ENCODE measurements at regions not wholly inside any gene's neighbourhood (a gene's known extent, or its start where the extent isn't known, plus 50 kb on each side); places are given as distances from the start of the nearest gene placed in this dataset.

- H3K27ac ChIP-seq (ENCODE audit: low read depth, low read length), result no peak overlapping the region
- H3K4me1 Mint-ChIP-seq (ENCODE audit: low read depth, unreplicated experiment), result no peaks in the 10 kb centered on the region
Observed at GRCh38 chr11:28476049-28476448, 367.9 kb downstream of the METTL15 start.

DNA sequence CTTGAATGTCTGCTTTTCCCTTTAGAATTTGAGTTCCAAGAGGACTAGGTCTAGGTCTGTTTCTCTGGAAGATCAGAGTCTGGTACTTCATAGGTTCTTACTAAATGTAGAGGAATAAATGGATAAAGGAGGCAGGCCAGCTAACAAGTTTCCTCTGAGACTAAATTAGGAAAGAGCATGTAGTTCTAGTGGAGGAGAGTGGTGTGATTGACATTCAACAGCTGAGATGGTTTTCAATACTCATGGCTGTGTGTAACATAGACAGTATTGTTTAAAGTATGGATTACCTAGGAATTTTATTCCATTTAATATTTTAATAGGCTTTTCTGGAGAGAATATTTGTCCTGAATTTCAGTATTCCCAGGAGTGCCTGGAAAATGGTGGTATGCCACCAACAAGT is 364.7 kb downstream of the METTL15 start:
- Mint-ChIP-seq H3K4me3 (ENCODE audit: unreplicated experiment) (no peak overlapping the region), H3K4me1 (ENCODE audit: low read depth, unreplicated experiment) (no peaks in the 10 kb centered on the region)
- no peak for DNase-seq (ENCODE audit: low read depth)

More at GRCh38 chr11:28476049-28476448, 367.9 kb downstream of the METTL15 start:
- Histone ChIP-seq H3K9ac (ENCODE audit: low read length) (no peak overlapping the region), H3K4me3 (ENCODE audit: insufficient read depth, low read depth, low read length) (no peak overlapping the region), H4K20me1 (ENCODE audit: insufficient read depth, low read length) (no peaks in the 10 kb centered on the region), H3K9me3 (ENCODE audit: insufficient read depth, low read depth, low read length) (no peaks in the 10 kb centered on the region), H3K4me2 (ENCODE audit: low read length) (no peak overlapping the region), H3K27me3 (ENCODE audit: insufficient read depth, low read length) (no peaks in the 10 kb centered on the region), H2AFZ (ENCODE audit: low read depth, low read length) (no peak overlapping the region), H3K36me3 (ENCODE audit: insufficient read depth, low read length) (no peaks in the 10 kb centered on the region), H3K79me2 (ENCODE audit: insufficient read depth, low read length) (no peaks in the 10 kb centered on the region), H3K4me1 (ENCODE audit: insufficient read depth, low read length) (peaks cover 5% of the 10 kb centered on the region)
- FAIRE-seq (no peak), DNase-seq (ENCODE audit: low read depth) (no peak)
- no peak for TF ChIP-seq EZH2 (IDR thresholded peaks at IDR 0.05; ENCODE audit: insufficient read depth, low read length)
- TF ChIP-seq, protein P1, sequence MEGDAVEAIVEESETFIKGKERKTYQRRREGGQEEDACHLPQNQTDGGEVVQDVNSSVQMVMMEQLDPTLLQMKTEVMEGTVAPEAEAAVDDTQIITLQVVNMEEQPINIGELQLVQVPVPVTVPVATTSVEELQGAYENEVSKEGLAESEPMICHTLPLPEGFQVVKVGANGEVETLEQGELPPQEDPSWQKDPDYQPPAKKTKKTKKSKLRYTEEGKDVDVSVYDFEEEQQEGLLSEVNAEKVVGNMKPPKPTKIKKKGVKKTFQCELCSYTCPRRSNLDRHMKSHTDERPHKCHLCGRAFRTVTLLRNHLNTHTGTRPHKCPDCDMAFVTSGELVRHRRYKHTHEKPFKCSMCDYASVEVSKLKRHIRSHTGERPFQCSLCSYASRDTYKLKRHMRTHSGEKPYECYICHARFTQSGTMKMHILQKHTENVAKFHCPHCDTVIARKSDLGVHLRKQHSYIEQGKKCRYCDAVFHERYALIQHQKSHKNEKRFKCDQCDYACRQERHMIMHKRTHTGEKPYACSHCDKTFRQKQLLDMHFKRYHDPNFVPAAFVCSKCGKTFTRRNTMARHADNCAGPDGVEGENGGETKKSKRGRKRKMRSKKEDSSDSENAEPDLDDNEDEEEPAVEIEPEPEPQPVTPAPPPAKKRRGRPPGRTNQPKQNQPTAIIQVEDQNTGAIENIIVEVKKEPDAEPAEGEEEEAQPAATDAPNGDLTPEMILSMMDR (IDR thresholded peaks at IDR 0.05; ENCODE audit: insufficient read depth, low read depth, low read length), result no peak
- H3K4me3 Mint-ChIP-seq (ENCODE audit: unreplicated experiment), result no peak overlapping the region
- no peaks in the 10 kb centered on the region for H3K27me3 Mint-ChIP-seq (ENCODE audit: low read depth, unreplicated experiment)
- H3K27ac Mint-ChIP-seq (ENCODE audit: unreplicated experiment), result no peak overlapping the region
- no peaks in the 10 kb centered on the region for H3K9me3 Mint-ChIP-seq (ENCODE audit: unreplicated experiment)
- H3K36me3 Mint-ChIP-seq (ENCODE audit: low read depth, unreplicated experiment), result no peaks in the 10 kb centered on the region

DNA sequence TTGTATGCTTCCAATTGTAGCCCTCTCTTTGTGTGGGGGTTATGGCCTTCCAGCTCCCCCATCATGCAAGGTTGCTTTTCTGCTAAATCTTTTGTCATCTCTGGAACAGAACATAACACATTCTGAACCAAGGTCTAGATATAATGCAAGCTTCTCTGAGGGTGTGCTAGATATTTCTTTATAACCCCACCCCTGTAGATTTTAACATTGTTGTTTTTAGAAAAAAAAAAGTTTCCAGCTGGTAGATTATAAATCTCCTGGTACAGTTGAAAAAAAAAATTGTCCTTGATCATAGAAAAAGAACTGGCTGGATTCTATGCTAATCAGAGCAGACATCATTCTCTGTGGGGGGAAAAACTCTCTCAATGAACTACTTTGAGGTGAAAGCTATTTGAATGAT is 363.3 kb downstream of the METTL15 start:
- H3K36me3 Mint-ChIP-seq (ENCODE audit: low read depth, unreplicated experiment), result no peaks in the 10 kb centered on the region
- Histone ChIP-seq H3K4me1 (ENCODE audit: insufficient read depth, low read length) (peaks cover 5% of the 10 kb centered on the region), H3K9ac (ENCODE audit: low read length) (no peak overlapping the region), H3K36me3 (ENCODE audit: insufficient read depth, low read length) (no peaks in the 10 kb centered on the region), H3K79me2 (ENCODE audit: insufficient read depth, low read length) (no peaks in the 10 kb centered on the region), H3K27ac (ENCODE audit: low read depth, low read length) (no peak overlapping the region), H2AFZ (ENCODE audit: low read depth, low read length) (no peak overlapping the region), H3K27me3 (ENCODE audit: insufficient read depth, low read length) (no peaks in the 10 kb centered on the region), H3K4me3 (ENCODE audit: insufficient read depth, low read depth, low read length) (no peak overlapping the region), H4K20me1 (ENCODE audit: insufficient read depth, low read length) (no peaks in the 10 kb centered on the region), H3K9me3 (ENCODE audit: insufficient read depth, low read depth, low read length) (no peaks in the 10 kb centered on the region), H3K4me2 (ENCODE audit: low read length) (no peak overlapping the region)
- H3K4me1 Mint-ChIP-seq (ENCODE audit: low read depth, unreplicated experiment), result no peaks in the 10 kb centered on the region
- DNase-seq (ENCODE audit: low read depth) (no peak), FAIRE-seq (no peak)
- no peak overlapping the region for H3K27ac Mint-ChIP-seq (ENCODE audit: unreplicated experiment)
- no peaks in the 10 kb centered on the region for H3K9me3 Mint-ChIP-seq (ENCODE audit: unreplicated experiment)
- H3K4me3 Mint-ChIP-seq (ENCODE audit: unreplicated experiment), result no peak overlapping the region
- no peaks in the 10 kb centered on the region for H3K27me3 Mint-ChIP-seq (ENCODE audit: low read depth, unreplicated experiment)
- TF ChIP-seq EZH2 (IDR thresholded peaks at IDR 0.05; ENCODE audit: insufficient read depth, low read length), result no peak
- TF ChIP-seq, protein P1 (IDR thresholded peaks at IDR 0.05; ENCODE audit: insufficient read depth, low read depth, low read length), result no peak

More for the DNA sequence above, 364.7 kb downstream of the METTL15 start:
- Histone ChIP-seq H3K9me3 (ENCODE audit: insufficient read depth, low read depth, low read length) (no peaks in the 10 kb centered on the region), H2AFZ (ENCODE audit: low read depth, low read length) (no peak overlapping the region), H3K4me1 (ENCODE audit: insufficient read depth, low read length) (peaks cover 5% of the 10 kb centered on the region), H3K79me2 (ENCODE audit: insufficient read depth, low read length) (no peaks in the 10 kb centered on the region), H3K9ac (ENCODE audit: low read length) (no peak overlapping the region), H3K4me2 (ENCODE audit: low read length) (no peak overlapping the region), H4K20me1 (ENCODE audit: insufficient read depth, low read length) (no peaks in the 10 kb centered on the region), H3K27me3 (ENCODE audit: insufficient read depth, low read length) (no peaks in the 10 kb centered on the region), H3K27ac (ENCODE audit: low read depth, low read length) (no peak overlapping the region), H3K36me3 (ENCODE audit: insufficient read depth, low read length) (no peaks in the 10 kb centered on the region), H3K4me3 (ENCODE audit: insufficient read depth, low read depth, low read length) (no peak overlapping the region)
- Mint-ChIP-seq H3K9me3 (ENCODE audit: unreplicated experiment) (no peaks in the 10 kb centered on the region), H3K36me3 (ENCODE audit: low read depth, unreplicated experiment) (no peaks in the 10 kb centered on the region), H3K27me3 (ENCODE audit: low read depth, unreplicated experiment) (no peaks in the 10 kb centered on the region), H3K27ac (ENCODE audit: unreplicated experiment) (no peak overlapping the region)
- no peak for FAIRE-seq
- TF ChIP-seq, protein P1 (IDR thresholded peaks at IDR 0.05; ENCODE audit: insufficient read depth, low read depth, low read length), result no peak
- no peak for TF ChIP-seq EZH2 (IDR thresholded peaks at IDR 0.05; ENCODE audit: insufficient read depth, low read length)
